ENCODE measurements at regions not wholly inside any gene's neighbourhood (a gene's known extent, or its start where the extent isn't known, plus 50 kb on each side); places are given as distances from the start of the nearest gene placed in this dataset.
"Not testable (repeated sequence)": the region's sequence is repeated elsewhere in the genome, so short reads cannot be mapped to it uniquely, and the experiment has no call there.

DNA sequence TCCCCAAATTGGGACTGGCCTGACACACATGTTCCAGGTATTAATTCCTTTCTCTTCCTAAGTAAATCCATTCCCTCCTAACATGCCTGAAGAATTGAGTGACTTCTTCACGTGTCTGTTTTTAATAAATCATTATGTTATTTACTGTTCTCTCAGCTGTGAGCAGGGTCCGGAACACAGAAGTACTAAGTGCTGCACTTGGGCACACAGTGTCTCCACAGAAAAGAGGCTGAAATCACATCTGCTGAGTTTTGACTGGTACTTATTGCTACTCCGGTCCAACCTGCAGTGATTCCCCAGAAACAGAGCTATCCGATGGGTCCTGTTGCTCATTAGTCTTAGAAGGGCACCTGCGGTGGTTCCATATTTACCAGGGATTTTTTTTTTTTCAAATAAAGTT lies 202.6 kb downstream of the RBM46 start:
- no peak for DNase-seq

DNA sequence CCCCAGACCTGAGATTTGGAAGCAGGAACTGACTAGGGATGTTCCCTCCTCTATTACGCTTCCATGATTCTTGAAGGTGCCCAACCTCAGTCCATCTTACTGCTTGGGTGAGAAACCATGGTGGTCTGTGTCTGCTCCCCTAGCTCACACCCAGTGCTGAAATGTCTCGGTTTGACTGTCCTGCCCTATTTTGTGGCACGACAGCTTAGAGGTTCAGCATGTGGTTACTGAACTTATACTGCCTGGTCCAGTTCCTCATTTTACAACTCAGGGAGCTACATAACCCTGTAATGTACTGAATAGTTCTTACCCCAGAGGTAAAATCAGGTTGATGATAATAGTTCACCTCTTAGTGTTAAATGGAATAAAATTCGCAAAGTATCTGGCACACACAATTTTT lies 203.1 kb downstream of the RBM46 start:
- no peak for DNase-seq

- DNase-seq = no peak
Measured at GRCh38 chr4:154984616-154985015, 203.5 kb downstream of the RBM46 start.

DNA sequence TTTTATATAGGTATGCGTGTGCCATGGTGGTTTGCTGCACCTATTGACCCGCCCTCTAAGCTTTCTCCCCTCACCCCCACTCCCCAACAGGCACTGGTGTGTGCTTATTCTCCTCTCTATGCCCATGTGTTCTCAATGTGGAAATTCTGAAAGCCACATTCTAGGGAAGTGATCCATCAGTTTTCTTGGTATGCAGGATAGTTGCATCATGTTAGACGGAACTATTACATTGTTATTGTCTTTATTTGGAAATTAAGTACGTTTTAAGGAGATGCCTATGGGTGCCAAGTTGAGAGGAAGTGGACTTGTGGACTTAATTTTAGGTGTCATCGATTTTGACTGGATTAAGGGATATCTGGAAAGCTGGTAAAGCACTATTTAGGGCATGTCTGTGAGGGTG lies 204.6 kb downstream of the RBM46 start:
- no peak for DNase-seq

GRCh38 chr4:154988511-154988910 lies 207.4 kb downstream of the RBM46 start:
- DNase-seq = no peak

GRCh38 chr4:154989511-154989910 lies 208.4 kb downstream of the RBM46 start:
- no peak for DNase-seq

DNA sequence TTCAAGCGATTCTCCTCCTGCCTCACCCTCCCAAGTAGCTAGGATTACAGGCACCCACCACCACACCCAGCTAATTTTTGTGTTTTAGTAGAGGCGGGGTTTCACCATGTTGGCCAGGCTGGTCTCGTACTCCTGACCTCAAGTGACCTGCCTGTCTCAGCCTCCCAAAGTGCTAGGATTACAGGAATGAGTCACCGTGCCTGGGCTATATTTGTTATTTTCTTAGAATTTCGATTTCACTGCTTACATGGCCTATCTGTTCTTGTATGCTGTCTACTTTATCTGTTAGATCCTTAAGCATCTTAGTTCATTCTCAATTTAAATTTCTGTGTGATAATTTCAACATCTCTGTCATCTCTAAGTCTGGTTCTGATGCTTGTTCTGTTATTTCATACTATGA lies 210.6 kb upstream of the NPY2R start:
- not testable (repeated sequence) for DNase-seq

GRCh38 chr4:154998284-154998683 lies 210.2 kb upstream of the NPY2R start:
- DNase-seq = no peak

DNA sequence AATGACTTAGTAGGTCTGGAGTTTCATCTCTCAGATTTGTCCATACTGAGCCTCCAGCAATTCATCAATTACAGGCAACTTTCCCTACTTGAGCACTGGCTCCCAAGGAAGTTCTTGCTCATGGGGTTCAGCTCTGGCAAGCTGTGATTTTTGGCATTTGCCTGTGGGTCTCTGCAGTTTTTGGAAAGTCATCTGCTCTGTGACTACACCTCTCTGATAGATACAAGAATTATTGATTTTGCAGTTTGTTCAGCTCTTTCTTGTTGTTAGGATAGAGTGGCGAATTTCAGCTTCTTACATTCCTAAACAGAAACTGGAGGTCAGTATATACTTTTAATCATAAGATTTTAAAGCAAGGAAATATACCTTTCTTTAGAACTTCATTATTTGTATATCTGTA lies 209.7 kb upstream of the NPY2R start:
- DNase-seq = no peak

- no peak for DNase-seq
Measured at GRCh38 chr4:154999950-155000578, 208.4 kb upstream of the NPY2R start.

DNA sequence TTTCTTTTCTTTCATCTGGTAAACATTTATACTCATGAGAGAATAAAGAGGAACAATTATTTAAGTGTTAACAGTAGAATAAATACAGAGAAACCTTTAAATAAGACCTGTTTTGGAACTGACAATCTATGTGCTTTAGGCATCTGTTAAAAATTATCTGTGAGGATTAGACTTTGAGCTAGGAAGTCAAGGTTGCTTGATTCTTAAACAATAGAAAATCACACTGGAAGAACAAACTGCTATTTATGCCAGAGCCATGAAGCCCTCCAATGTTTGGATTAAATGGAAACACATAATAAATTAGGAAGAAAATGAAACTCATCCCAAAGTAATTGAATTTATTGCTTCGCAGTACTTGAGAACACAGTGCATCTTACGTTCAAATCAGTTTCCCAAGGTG lies 207.2 kb upstream of the NPY2R start:
- DNase-seq = no peak

DNA sequence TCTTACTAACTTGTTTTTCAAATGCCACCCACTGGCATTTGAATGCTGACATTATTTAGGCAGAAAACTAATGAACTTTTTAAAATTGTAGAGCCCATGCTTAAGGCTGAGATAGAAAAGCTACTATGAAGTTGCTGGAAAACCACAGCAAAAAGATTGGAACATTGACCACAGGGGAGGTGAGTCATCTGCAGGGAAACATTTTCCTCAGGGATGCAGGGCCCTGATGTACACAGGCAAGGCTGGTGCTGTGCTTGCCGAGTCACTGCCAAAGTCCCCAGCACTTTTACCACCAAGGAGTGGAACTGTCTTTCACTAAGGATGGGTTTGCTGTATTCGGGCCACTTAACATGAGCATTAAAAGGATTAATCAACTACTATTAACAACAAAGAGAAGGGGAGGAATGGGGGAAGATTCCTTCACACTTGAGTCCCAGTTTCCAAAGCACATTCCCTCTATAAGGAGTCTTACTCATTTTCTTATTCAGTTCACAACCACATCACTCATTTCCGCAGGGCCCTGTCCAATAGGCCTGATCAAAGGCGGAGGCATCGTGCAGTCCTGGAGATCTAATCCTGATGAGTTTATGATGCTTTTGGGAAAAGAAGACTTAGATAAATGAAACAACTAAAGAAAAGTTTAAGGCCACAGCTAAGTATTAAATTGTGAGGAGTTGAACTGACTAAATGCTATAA lies 202.9 kb upstream of the NPY2R start:
- DNase-seq = peak; percentile 33

- DNase-seq = no peak
Measured at GRCh38 chr4:155007660-155008176, 200.7 kb upstream of the NPY2R start.

DNA sequence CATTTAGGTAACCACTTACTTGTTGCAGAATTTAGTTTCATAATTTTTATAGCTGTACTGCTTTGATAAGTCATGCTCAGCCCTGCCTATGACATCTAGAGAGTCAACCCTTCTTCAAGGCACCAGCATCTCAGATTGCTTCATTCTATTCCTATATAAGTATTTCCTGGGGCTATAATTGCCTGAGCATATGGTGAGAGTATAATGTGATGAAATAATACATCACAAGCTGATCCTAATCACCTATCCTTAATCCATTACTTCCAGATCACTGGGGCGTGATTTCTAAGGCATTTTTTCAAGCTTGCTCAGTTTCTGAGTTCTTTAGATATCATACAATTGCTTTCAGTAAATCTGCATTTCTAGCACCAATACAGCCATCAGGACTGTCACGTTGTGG lies 200.0 kb upstream of the NPY2R start:
- DNase-seq = no peak

DNA sequence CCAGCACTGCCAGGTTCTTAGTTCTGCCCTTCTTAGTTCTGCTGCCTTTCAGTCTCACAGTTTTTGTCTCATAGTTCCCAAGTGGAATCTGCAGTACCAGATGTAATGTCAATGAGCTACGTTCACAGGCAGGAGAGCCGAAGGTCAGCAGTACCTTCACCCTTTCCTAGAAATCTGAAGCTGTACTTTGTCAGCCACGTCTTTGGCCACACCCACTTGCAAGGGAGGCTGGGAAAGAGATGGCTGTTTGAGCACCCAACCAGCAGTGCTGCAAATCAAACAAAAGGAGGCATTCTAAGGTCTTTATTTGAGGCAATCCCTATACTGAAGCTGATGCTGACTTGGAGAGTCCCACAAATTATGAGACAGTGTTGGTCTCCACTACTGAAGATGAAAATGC lies 199.1 kb upstream of the NPY2R start:
- no peak for DNase-seq

DNA sequence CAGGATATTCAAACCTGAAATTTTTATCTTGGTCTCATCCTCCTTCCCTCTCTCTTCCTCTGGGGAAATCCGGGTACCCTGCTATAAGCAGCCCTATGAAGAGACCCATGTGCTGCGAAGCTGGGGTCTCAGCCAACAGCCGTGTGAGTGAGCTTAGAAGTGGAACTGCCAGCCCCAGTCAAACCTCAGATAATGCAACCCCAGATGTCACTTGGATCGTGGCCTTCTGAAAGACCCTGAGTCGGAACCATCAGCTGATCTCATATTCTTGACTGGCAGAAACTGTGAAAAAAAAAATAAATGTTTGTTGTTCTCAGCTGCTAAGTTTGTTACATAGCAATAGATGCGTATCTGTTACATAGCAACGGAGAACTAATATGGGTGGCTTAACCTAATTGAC lies 198.1 kb upstream of the NPY2R start:
- no peak for DNase-seq

- DNase-seq = no peak
Measured at GRCh38 chr4:155011163-155011780, 197.2 kb upstream of the NPY2R start.

DNA sequence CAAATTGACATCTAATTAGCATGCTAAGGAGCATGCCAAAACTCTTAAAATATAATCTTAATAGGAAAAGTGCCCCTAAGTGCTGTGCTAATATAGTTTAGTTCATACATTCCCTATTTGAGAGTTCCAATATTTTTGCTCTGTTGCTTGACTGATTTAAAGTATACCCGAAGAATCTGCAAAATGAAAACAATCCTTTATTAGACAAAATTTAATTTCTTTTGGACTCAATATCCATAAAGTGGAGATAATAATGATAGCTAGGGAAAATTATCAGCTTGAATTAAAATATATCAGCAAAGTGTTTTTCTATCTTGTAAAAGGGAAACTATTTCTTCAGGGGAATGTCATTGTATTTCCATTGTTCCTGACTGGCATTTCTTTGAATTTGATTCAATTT lies 196.0 kb upstream of the NPY2R start:
- DNase-seq = no peak

GRCh38 chr4:155017426-155017825 lies 191.0 kb upstream of the NPY2R start:
- no peak for DNase-seq

DNA sequence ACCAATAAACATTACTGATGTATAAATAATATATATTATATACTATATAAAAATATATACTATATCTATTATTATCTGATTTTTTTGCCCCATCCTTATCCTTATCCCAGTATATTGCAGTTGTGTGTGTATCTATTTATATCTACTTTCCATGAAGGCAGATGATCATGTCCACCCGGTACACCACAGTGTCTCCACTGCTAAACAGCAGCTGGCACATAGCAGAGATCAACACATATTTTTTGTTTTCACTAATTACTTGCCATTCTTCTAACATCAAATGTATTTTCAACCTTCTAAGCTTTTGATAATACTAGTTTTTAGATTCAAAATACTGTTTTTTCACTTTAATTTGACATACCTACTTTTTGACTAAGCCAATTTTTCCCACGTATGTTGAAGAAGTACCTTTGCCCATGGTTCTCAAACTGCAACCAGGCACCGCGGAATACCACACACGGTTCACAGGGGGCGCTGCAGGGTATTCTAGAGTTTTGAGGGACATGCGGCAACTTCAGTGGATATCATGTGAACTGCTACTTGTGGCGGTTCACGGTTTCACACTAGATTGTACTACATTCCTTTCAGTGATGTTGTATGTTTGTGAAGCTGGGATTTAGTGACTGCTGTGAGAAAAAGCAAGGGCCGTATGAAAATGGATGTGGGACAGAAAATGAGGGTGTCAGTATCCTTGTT lies 182.5 kb upstream of the NPY2R start:
- DNase-seq = peak; percentile 8

GRCh38 chr4:155026715-155027114 lies 181.7 kb upstream of the NPY2R start:
- DNase-seq = no peak

- DNase-seq = no peak
Measured at GRCh38 chr4:155032521-155033229, 175.8 kb upstream of the NPY2R start.

DNA sequence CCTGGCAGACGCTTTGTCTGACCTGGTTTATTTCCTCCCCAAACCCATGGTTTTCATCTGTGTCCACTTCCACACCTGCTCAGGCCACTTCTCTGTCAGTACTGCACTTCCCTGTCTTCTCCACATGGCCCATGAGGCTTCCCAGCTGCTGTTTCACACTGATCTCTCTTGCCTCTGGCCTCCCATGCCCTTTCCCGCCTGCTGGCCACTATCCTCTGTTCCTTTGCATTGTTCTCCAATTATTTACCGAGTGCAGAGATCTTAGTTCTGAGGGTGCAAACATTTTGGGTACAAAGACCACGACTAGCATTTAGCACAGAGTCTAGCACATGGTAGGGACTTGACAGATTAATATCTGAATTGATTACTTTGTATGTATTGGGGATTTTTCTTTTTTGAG lies 174.8 kb upstream of the NPY2R start:
- DNase-seq = no peak
